Stimulated activated CD4-positive, alpha-beta T cell treated with anti-CD3 and anti-CD28 coated beads, Interleukin-2, amount 100 ng/mL, for 4 hours (primary cell): ENCODE measurements at regions not wholly inside any gene's neighbourhood (a gene's known extent, or its start where the extent isn't known, plus 50 kb on each side); places are given as distances from the start of the nearest gene placed in this dataset.
"Not testable (repeated sequence)": the region's sequence is repeated elsewhere in the genome, so short reads cannot be mapped to it uniquely, and the experiment has no call there.

Experiments used
- DNase-seq: peaks from one replicate; pipeline ENCODE4 v3.0.0-alpha.2; 2020; ENCODE audit warnings: low read depth

- DNase-seq = no peak
Observed at GRCh38 chr15:96470681-96471310, 140.3 kb downstream of the NR2F2 start.

GRCh38 chr15:96472681-96473080 is 142.2 kb downstream of the NR2F2 start:
- no peak for DNase-seq

- DNase-seq = no peak
Observed at GRCh38 chr15:96473556-96473955, 143.1 kb downstream of the NR2F2 start.

GRCh38 chr15:96474231-96474664 is 143.7 kb downstream of the NR2F2 start:
- no peak for DNase-seq

- DNase-seq = no peak
Observed at GRCh38 chr15:96477227-96477626, 146.7 kb downstream of the NR2F2 start.

- DNase-seq = not testable (repeated sequence)
Observed at GRCh38 chr15:96484412-96484811, 153.9 kb downstream of the NR2F2 start.

- DNase-seq = no peak
Observed at GRCh38 chr15:96484830-96485229, 154.3 kb downstream of the NR2F2 start.

GRCh38 chr15:96487245-96487644 is 156.7 kb downstream of the NR2F2 start:
- no peak for DNase-seq

GRCh38 chr15:96491066-96491699 is 160.7 kb downstream of the NR2F2 start:
- DNase-seq = not testable (repeated sequence)

GRCh38 chr15:96491700-96492644 is 161.5 kb downstream of the NR2F2 start:
- not testable (repeated sequence) for DNase-seq

GRCh38 chr15:96494505-96494904 is 164.0 kb downstream of the NR2F2 start:
- DNase-seq = no peak

- no peak for DNase-seq
Observed at GRCh38 chr15:96495386-96495785, 164.9 kb downstream of the NR2F2 start.

- no peak for DNase-seq
Observed at GRCh38 chr15:96497951-96498350, 167.5 kb downstream of the NR2F2 start.

GRCh38 chr15:96500508-96500907 is 170.0 kb downstream of the NR2F2 start:
- no peak for DNase-seq

- no peak for DNase-seq
Observed at GRCh38 chr15:96501362-96501761, 170.9 kb downstream of the NR2F2 start.

GRCh38 chr15:96502196-96502595 is 171.7 kb downstream of the NR2F2 start:
- DNase-seq = no peak

GRCh38 chr15:96503276-96503675 is 172.8 kb downstream of the NR2F2 start:
- no peak for DNase-seq

- DNase-seq = no peak
Observed at GRCh38 chr15:96504371-96504770, 173.9 kb downstream of the NR2F2 start.

GRCh38 chr15:96505014-96505413 is 174.5 kb downstream of the NR2F2 start:
- no peak for DNase-seq

GRCh38 chr15:96514607-96515285 is 184.2 kb downstream of the NR2F2 start:
- DNase-seq = no peak

- no peak for DNase-seq
Observed at GRCh38 chr15:96515371-96515770, 184.9 kb downstream of the NR2F2 start.

- no peak for DNase-seq
Observed at GRCh38 chr15:96521386-96521785, 190.9 kb downstream of the NR2F2 start.
